ENCODE measurements at regions not wholly inside any gene's neighbourhood (a gene's known extent, or its start where the extent isn't known, plus 50 kb on each side); places are given as distances from the start of the nearest gene placed in this dataset.
"Not testable (repeated sequence)": the region's sequence is repeated elsewhere in the genome, so short reads cannot be mapped to it uniquely, and the experiment has no call there.

GRCh38 chr13:22812793-22813192, 368.0 kb upstream of the SGCG start:
- no peaks in the 10 kb centered on the region for H3K36me3 ChIP-seq (ENCODE audit: insufficient read depth, low read length)
- no peaks in the 10 kb centered on the region for H3K27me3 ChIP-seq (ENCODE audit: insufficient read depth, low read length)
- H3K4me1 ChIP-seq (ENCODE audit: control insufficient read depth, insufficient read depth, low read length, unreplicated experiment) = no peaks in the 10 kb centered on the region
- H3K79me2 ChIP-seq (ENCODE audit: control insufficient read depth, insufficient read depth, low read length, unreplicated experiment) = no peaks in the 10 kb centered on the region
- no peak overlapping the region for H3K4me3 ChIP-seq (ENCODE audit: low read depth, low read length)
- H3K27ac ChIP-seq (ENCODE audit: low read depth, low read length) = no peak overlapping the region
- H2AFZ ChIP-seq (ENCODE audit: low read length, unreplicated experiment) = no peak overlapping the region

DNA sequence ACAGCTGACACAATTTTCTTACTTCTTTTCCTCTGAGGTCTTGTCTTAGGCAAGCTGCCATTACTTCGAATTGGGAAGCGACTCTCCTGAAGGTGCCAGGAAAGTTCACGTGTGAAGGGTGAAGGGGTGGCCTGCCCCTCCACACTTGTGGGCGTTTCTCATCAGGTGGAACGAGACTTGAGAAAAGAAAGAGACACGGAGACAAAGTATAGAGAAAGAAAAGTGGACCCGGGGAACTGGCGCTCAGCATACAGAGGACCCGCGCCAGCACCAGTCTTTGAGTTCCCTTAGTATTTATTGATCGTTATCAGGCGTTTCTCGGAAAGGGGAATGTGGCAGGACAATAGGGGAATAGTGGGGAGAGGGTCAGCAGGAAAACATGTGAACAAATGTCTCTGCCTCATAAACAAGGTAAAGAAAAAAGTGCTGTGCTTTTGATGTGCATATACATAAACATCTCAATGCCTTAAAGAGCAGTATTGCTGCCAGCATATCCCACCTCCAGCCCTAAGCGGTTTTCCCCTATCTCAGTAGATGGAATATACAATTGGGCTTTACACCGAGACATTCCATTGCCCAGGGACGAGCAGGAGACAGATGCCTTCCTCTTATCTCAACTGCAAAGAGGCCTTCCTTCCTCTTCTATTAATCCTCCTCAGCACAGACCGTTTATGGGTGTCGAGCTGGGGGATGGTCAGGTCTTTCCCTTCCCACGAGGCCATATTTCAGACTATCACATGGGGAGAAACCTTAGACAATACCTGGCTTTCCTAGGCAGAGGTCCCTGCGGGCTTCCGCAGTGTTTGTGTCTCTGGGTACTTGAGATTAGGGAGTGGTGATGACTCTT, 367.0 kb upstream of the SGCG start:
- H3K27me3 ChIP-seq (ENCODE audit: insufficient read depth, low read length); H3K79me2 ChIP-seq (ENCODE audit: control insufficient read depth, insufficient read depth, low read length, unreplicated experiment); H3K4me1 ChIP-seq (ENCODE audit: control insufficient read depth, insufficient read depth, low read length, unreplicated experiment); H2AFZ ChIP-seq (ENCODE audit: low read length, unreplicated experiment); H3K27ac ChIP-seq (ENCODE audit: low read depth, low read length); H3K4me3 ChIP-seq (ENCODE audit: low read depth, low read length); H3K36me3 ChIP-seq (ENCODE audit: insufficient read depth, low read length): not testable (repeated sequence)

GRCh38 chr13:22814433-22814832, 366.3 kb upstream of the SGCG start:
- H3K4me3 ChIP-seq (ENCODE audit: low read depth, low read length); H2AFZ ChIP-seq (ENCODE audit: low read length, unreplicated experiment); H3K27ac ChIP-seq (ENCODE audit: low read depth, low read length); H3K4me1 ChIP-seq (ENCODE audit: control insufficient read depth, insufficient read depth, low read length, unreplicated experiment); H3K27me3 ChIP-seq (ENCODE audit: insufficient read depth, low read length); H3K36me3 ChIP-seq (ENCODE audit: insufficient read depth, low read length); H3K79me2 ChIP-seq (ENCODE audit: control insufficient read depth, insufficient read depth, low read length, unreplicated experiment): not testable (repeated sequence)

DNA sequence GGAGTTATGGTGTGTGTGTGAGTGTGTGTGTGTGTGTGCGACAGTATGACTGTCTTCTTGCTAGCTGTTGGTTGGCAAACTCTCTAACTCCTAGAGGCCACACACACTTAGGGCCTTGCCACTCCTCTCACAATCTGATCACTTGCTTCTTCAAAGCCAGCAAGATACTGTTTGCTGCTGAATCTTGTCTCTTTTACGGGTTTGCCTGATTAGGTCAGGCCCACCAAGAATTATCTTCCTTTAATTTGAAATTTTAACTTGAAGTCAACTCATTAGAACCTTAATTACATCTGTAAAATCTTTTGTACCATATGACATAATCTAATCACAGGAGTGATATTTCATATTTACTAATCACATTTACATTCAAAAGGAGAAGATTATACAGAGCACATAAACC, 359.2 kb upstream of the SGCG start:
- H3K4me3 ChIP-seq (ENCODE audit: low read depth, low read length) = no peak overlapping the region
- H2AFZ ChIP-seq (ENCODE audit: low read length, unreplicated experiment) = no peak overlapping the region
- H3K79me2 ChIP-seq (ENCODE audit: control insufficient read depth, insufficient read depth, low read length, unreplicated experiment) = no peaks in the 10 kb centered on the region
- no peaks in the 10 kb centered on the region for H3K36me3 ChIP-seq (ENCODE audit: insufficient read depth, low read length)
- H3K27ac ChIP-seq (ENCODE audit: low read depth, low read length) = no peak overlapping the region
- no peaks in the 10 kb centered on the region for H3K27me3 ChIP-seq (ENCODE audit: insufficient read depth, low read length)
- H3K4me1 ChIP-seq (ENCODE audit: control insufficient read depth, insufficient read depth, low read length, unreplicated experiment) = no peaks in the 10 kb centered on the region

- Histone ChIP-seq H3K27me3 (ENCODE audit: insufficient read depth, low read length) (no peaks in the 10 kb centered on the region), H3K27ac (ENCODE audit: low read depth, low read length) (no peak overlapping the region), H3K4me1 (ENCODE audit: control insufficient read depth, insufficient read depth, low read length, unreplicated experiment) (no peaks in the 10 kb centered on the region), H3K4me3 (ENCODE audit: low read depth, low read length) (no peak overlapping the region), H2AFZ (ENCODE audit: low read length, unreplicated experiment) (no peak overlapping the region), H3K79me2 (ENCODE audit: control insufficient read depth, insufficient read depth, low read length, unreplicated experiment) (no peaks in the 10 kb centered on the region), H3K36me3 (ENCODE audit: insufficient read depth, low read length) (no peaks in the 10 kb centered on the region)
Observed at GRCh38 chr13:22825186-22825585, 355.6 kb upstream of the SGCG start.

GRCh38 chr13:22828081-22828480, 352.7 kb upstream of the SGCG start:
- no peaks in the 10 kb centered on the region for H3K4me1 ChIP-seq (ENCODE audit: control insufficient read depth, insufficient read depth, low read length, unreplicated experiment)
- H3K27me3 ChIP-seq (ENCODE audit: insufficient read depth, low read length) = no peaks in the 10 kb centered on the region
- no peaks in the 10 kb centered on the region for H3K79me2 ChIP-seq (ENCODE audit: control insufficient read depth, insufficient read depth, low read length, unreplicated experiment)
- no peak overlapping the region for H3K4me3 ChIP-seq (ENCODE audit: low read depth, low read length)
- H3K36me3 ChIP-seq (ENCODE audit: insufficient read depth, low read length) = no peaks in the 10 kb centered on the region
- H2AFZ ChIP-seq (ENCODE audit: low read length, unreplicated experiment) = no peak overlapping the region
- no peak overlapping the region for H3K27ac ChIP-seq (ENCODE audit: low read depth, low read length)

GRCh38 chr13:22836475-22836874, 344.3 kb upstream of the SGCG start:
- Histone ChIP-seq H2AFZ (ENCODE audit: low read length, unreplicated experiment) (no peak overlapping the region), H3K4me1 (ENCODE audit: control insufficient read depth, insufficient read depth, low read length, unreplicated experiment) (no peaks in the 10 kb centered on the region), H3K36me3 (ENCODE audit: insufficient read depth, low read length) (no peaks in the 10 kb centered on the region), H3K4me3 (ENCODE audit: low read depth, low read length) (no peak overlapping the region), H3K79me2 (ENCODE audit: control insufficient read depth, insufficient read depth, low read length, unreplicated experiment) (no peaks in the 10 kb centered on the region), H3K27me3 (ENCODE audit: insufficient read depth, low read length) (no peaks in the 10 kb centered on the region), H3K27ac (ENCODE audit: low read depth, low read length) (no peak overlapping the region)

DNA sequence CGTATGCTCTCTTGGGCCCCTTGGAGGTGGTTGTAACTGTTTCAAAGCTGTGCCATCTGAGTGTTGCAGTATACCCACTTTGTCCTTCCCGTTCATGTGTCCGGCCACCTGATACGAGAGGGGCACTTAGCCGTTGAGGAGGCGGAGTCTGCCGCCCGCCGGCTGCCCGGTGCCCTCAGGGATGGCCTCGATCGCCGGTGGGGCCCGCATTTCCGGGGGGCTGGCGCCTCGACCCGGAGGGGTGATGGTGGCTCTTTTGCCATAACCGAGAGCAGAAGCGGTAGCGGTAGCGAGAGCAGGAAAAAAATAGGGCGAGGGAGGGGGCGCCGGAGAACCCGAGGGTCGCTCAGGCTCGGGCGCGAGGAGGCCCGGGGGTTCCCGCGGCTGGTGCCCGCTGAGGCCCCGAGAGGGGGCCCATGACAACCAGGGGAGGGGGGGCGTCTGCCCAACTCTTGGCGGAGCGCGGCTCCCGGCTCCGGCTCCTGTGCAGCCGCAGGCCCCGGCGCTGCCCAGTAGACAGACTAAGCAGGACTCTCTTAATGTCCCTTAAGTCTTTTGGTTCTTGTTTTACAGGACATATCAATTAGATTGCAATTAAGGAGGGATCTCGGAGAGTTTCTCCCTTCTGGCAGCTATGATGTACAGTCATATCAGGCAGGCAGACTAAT, 342.7 kb upstream of the SGCG start:
- H3K36me3 ChIP-seq (ENCODE audit: insufficient read depth, low read length) = no peaks in the 10 kb centered on the region
- H2AFZ ChIP-seq (ENCODE audit: low read length, unreplicated experiment) = no peak overlapping the region
- H3K27me3 ChIP-seq (ENCODE audit: insufficient read depth, low read length) = no peaks in the 10 kb centered on the region
- H3K79me2 ChIP-seq (ENCODE audit: control insufficient read depth, insufficient read depth, low read length, unreplicated experiment) = no peaks in the 10 kb centered on the region
- no peak overlapping the region for H3K4me3 ChIP-seq (ENCODE audit: low read depth, low read length)
- H3K4me1 ChIP-seq (ENCODE audit: control insufficient read depth, insufficient read depth, low read length, unreplicated experiment) = no peaks in the 10 kb centered on the region
- no peak overlapping the region for H3K27ac ChIP-seq (ENCODE audit: low read depth, low read length)

DNA sequence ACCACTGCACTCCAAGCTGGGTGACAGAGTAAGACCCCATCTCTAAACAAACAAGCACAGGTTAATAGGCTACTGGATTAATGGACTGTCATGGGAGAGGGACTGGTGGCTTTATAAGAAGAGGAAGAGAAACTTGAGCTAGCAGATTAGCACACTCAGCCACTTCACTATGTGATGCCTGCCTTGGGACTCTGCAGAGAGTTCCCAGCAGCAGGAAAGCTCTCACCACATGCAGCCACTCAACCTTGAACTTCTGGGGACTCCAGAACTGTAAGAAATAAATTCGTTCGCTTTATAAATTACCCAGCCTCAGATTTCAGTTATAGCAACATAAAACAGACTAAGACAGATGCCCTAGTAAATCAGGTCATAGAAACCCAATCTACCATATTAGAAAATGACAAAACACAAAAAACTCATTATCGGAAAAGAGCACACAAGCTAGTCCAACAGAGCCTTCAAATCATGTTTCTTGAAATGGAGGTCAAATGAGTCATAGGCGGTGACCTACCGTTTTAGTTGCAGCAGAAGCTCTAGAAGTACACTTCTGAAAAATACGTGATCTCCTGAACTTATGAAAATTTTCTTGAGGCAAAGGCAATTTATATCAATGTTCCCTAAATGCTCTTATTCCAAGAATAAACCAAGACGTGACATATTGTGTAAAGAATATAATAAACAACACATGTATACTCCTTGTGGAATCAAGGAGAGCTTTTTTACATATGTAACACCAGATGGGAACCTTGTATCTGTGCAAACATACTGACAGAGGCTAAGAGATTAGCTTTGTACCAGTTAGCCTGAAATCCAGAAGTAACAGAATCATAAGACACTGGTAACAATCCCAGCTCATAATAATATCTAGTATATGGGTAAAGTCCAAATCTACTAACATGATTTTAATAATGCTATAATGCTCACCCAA, 340.9 kb upstream of the SGCG start:
- Histone ChIP-seq H3K27ac (ENCODE audit: low read depth, low read length) (no peak overlapping the region), H3K4me3 (ENCODE audit: low read depth, low read length) (no peak overlapping the region), H3K79me2 (ENCODE audit: control insufficient read depth, insufficient read depth, low read length, unreplicated experiment) (no peaks in the 10 kb centered on the region), H2AFZ (ENCODE audit: low read length, unreplicated experiment) (no peak overlapping the region), H3K27me3 (ENCODE audit: insufficient read depth, low read length) (no peaks in the 10 kb centered on the region), H3K4me1 (ENCODE audit: control insufficient read depth, insufficient read depth, low read length, unreplicated experiment) (no peaks in the 10 kb centered on the region), H3K36me3 (ENCODE audit: insufficient read depth, low read length) (no peaks in the 10 kb centered on the region)

- Histone ChIP-seq H3K79me2 (ENCODE audit: control insufficient read depth, insufficient read depth, low read length, unreplicated experiment) (no peaks in the 10 kb centered on the region), H3K27me3 (ENCODE audit: insufficient read depth, low read length) (no peaks in the 10 kb centered on the region), H2AFZ (ENCODE audit: low read length, unreplicated experiment) (no peak overlapping the region), H3K27ac (ENCODE audit: low read depth, low read length) (no peak overlapping the region), H3K4me3 (ENCODE audit: low read depth, low read length) (no peak overlapping the region), H3K36me3 (ENCODE audit: insufficient read depth, low read length) (no peaks in the 10 kb centered on the region), H3K4me1 (ENCODE audit: control insufficient read depth, insufficient read depth, low read length, unreplicated experiment) (no peaks in the 10 kb centered on the region)
Observed at GRCh38 chr13:22846551-22846950, 334.2 kb upstream of the SGCG start.
